ENCODE measurements at regions not wholly inside any gene's neighbourhood (a gene's known extent, or its start where the extent isn't known, plus 50 kb on each side); places are given as distances from the start of the nearest gene placed in this dataset.

DNA sequence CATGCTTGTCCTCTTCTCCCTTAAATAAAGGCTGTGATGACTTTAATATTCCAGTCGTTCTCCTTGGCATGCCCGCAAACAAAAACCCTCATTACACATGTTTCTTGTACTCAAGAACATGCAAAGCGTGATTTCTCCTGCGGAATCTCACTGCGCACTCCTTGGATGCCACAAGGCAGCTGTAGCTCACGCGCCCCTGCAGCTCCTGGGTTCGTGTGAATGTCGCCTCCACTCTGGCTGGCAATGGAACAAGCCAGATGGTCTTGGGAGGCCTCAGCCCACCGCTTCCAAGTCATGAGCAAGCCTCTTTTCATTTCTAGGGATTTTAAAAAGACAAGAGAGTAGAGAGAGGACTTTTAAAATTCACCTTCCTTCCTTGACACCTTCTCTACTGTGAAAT is 403.8 kb downstream of the PCNX1 start:
- no peak for DNase-seq (ENCODE audit: low read depth)
- H3K4me3 ChIP-seq (ENCODE audit: low read depth, low read length): no peak overlapping the region
- TF ChIP-seq, protein P1, sequence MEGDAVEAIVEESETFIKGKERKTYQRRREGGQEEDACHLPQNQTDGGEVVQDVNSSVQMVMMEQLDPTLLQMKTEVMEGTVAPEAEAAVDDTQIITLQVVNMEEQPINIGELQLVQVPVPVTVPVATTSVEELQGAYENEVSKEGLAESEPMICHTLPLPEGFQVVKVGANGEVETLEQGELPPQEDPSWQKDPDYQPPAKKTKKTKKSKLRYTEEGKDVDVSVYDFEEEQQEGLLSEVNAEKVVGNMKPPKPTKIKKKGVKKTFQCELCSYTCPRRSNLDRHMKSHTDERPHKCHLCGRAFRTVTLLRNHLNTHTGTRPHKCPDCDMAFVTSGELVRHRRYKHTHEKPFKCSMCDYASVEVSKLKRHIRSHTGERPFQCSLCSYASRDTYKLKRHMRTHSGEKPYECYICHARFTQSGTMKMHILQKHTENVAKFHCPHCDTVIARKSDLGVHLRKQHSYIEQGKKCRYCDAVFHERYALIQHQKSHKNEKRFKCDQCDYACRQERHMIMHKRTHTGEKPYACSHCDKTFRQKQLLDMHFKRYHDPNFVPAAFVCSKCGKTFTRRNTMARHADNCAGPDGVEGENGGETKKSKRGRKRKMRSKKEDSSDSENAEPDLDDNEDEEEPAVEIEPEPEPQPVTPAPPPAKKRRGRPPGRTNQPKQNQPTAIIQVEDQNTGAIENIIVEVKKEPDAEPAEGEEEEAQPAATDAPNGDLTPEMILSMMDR (IDR thresholded peaks at IDR 0.05; ENCODE audit: insufficient read depth, low read depth, low read length, missing control alignments): no peak

DNA sequence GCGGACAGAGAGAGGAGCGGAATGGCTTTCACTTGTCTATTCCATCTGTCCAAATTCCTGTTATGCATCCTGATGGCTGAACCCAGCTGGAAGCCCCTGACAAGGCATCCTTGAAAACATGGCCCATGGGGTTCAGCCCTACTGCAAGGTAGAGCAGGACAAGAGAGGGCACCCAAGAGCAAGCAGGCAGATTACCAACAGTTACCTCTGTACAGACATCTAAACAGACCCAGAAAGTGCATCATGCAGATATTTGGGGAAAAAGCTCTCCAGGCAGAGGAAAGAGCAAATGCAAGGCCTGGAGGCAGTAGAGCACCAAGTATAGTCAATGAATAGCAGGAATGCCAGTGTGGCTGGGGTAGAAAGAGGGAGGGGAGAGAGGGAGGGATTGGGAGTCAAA is 407.5 kb downstream of the PCNX1 start:
- no peak overlapping the region for H3K4me3 ChIP-seq (ENCODE audit: low read depth, low read length)
- DNase-seq (ENCODE audit: low read depth): no peak
- TF ChIP-seq, protein P1 (IDR thresholded peaks at IDR 0.05; ENCODE audit: insufficient read depth, low read depth, low read length, missing control alignments): no peak

DNA sequence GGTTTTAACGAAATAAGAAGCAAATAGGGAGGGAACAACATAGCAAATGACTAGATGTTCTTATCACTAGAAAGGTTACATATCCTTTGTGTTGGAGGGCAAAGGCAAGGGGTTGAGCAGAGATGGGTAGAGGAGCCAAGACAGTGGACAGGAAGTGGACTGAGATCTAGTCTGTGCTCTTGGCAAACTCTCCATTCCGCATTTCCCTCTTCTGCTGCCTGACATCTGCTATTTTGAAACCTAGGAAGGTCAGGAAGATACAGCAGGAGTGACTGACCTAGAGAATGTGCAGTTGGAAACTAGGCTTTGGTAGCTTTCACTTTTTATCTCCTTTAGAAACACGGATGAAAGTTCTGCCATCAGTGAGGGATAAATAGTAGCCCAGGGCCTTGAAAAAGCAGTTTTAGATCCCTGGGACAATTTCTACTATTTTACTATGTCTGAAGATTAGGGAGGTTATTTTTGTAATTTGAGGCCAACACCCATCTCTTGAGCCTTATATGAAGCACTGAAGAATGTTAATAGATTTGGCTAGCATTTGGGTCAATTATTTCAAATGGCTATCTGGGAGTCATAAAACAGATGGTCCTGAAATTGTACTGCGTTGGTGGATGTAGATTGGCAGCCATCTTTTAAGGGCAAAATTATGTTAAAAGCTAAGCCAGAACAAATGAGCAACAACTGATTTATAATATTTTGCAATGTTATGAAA is 410.3 kb downstream of the PCNX1 start:
- DNase-seq (ENCODE audit: low read depth): no peak
- H3K4me3 ChIP-seq (ENCODE audit: low read depth, low read length): no peak overlapping the region
- TF ChIP-seq, protein P1 (IDR thresholded peaks at IDR 0.05; ENCODE audit: insufficient read depth, low read depth, low read length, missing control alignments): no peak

DNA sequence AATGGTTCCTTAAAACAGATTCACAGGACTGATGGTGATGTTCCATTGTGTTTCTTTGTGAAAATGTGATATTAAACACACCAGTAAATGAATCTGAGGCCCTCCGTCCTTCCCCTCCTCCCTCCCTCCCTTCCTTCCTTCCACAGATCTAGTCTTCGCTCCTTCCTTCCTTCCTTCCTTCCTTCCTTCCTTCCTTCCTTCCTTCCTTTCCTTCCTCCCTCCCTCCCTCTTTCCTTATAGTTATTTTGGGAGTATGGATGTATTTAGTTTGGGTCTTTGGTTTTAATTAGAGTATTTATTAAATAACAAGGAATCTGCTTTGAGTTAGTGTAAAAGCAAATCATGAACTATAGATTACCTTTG is 410.8 kb downstream of the PCNX1 start:
- TF ChIP-seq, protein P1 (IDR thresholded peaks at IDR 0.05; ENCODE audit: insufficient read depth, low read depth, low read length, missing control alignments): no peak
- H3K4me3 ChIP-seq (ENCODE audit: low read depth, low read length): no peak overlapping the region

DNA sequence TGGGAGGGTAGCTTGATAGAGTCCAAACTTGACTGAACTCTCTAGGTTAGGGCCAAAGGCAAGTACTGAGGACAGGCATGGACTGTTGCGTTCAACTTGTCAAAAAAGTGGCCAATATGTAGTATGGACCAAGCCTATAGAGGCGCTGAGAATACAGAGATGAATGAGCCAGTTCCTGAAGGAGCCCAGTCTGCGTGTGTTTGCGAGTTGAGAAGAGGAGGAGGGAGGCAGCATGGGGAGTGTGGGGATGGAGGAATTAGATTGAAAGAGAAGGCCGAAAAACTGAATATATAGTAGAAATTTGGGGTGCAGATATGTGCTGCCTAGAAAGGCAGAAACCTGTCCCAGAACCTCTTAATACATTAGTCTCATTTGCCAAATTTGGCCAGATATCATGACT is 412.4 kb downstream of the PCNX1 start:
- TF ChIP-seq, protein P1 (IDR thresholded peaks at IDR 0.05; ENCODE audit: insufficient read depth, low read depth, low read length, missing control alignments): no peak
- DNase-seq (ENCODE audit: low read depth): peak; percentile 55
- peak overlapping the region; percentile 60 for H3K4me3 ChIP-seq (ENCODE audit: low read depth, low read length)

More for the DNA sequence above, 410.8 kb downstream of the PCNX1 start:
- no peak for DNase-seq (ENCODE audit: low read depth)

DNA sequence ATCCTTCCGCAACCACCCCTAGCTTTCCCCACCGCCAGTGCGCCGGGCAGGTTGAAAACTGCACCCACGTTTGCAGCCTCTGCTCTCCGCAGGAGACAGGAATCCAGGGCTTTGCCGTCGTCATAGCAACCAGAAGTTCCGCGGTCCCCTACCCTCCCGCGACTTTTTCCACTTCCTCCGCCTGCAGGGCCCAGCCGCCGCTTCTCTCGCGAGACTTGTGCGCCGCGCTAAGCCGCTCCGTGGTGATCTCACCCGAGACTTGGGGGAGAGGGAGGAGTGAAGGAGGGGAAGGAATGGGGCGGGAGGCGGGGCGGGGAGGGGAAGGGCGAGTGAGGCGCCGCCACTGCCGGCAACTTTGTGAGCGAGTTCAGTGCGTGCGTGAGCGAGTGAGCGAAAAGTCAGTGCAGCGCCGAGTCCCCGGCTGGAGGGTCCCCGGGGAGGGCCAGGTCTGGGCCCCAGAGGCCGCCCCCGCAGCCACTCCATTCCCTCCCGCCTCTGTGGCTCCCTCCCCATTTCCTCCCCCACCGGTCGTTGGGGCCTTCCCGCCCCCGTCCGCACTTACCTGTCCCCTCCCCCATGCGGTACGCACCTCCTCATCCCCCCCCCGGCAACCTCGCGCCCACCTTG is 413.0 kb downstream of the PCNX1 start, which contains the start of gene SIPA1L1:
Gene SIPA1L1 (plus strand): TSS at position 370 of the 627 bp plus-strand sequence.
- TF ChIP-seq, protein P1 (IDR thresholded peaks at IDR 0.05; ENCODE audit: insufficient read depth, low read depth, low read length, missing control alignments): no peak
- DNase-seq (ENCODE audit: low read depth): peak; percentile 100

More for the DNA sequence above, 413.0 kb downstream of the PCNX1 start, which contains the start of gene SIPA1L1:
- H3K4me3 ChIP-seq (ENCODE audit: low read depth, low read length): peak within 1 kb of the TSS; percentile 87
